Suprapubic skin (tissue), 4 donors: ENCODE measurements at regions not wholly inside any gene's neighbourhood (a gene's known extent, or its start where the extent isn't known, plus 50 kb on each side); places are given as distances from the start of the nearest gene placed in this dataset.

Experiments used
- DNase-seq, 2 donors: peaks; one replicate each; pipeline ENCODE4 v3.0.0-alpha.2; 2019; ENCODE audit warnings: low spot score in 2 of 2
- H3K27ac ChIP-seq: fragments of 200-600 bp; sonication (generic); one replicate; pipeline ENCODE4 v1.5.1; 2019
- H3K27me3 ChIP-seq: fragments of 200-600 bp; sonication (generic); one replicate; pipeline ENCODE4 v1.5.1; 2019
- H3K36me3 ChIP-seq: fragments of 200-600 bp; sonication (generic); one replicate; pipeline ENCODE4 v1.5.1; 2019
- H3K4me1 ChIP-seq: fragments of 200-600 bp; sonication (generic); one replicate; pipeline ENCODE4 v1.5.1; 2019
- H3K4me3 ChIP-seq: fragments of 200-600 bp; sonication (generic); one replicate; pipeline ENCODE4 v1.5.1; 2019; ENCODE audit warnings: mild to moderate bottlenecking
- H3K9me3 ChIP-seq: fragments of 200-600 bp; sonication (generic); one replicate; pipeline ENCODE4 v1.5.1; 2019
- EP300 ChIP-seq: sonication (generic); formaldehyde crosslinking; IDR thresholded peaks from one replicate; pipeline ENCODE4 v1.6.1; 2017; ENCODE audit warnings: antibody characterized with exemption
- POLR2A ChIP-seq, 2 donors: fragments of 450-650 bp; IDR thresholded peaks; one replicate each; pipeline ENCODE4 v1.6.1; 2017; ENCODE audit warnings: antibody characterized with exemption in 2 of 2, mild to moderate bottlenecking in 2 of 2, moderate library complexity in 2 of 2
- POLR2AphosphoS5 ChIP-seq, 3 donors: sonication (generic); formaldehyde crosslinking; IDR thresholded peaks; one replicate each; pipeline ENCODE4 v1.6.1; 2017; ENCODE audit warnings: antibody characterized with exemption in 3 of 3
- WGBS: methylation state at CpG from one replicate; pipeline ENCODE4 v1.1.5; 2018; 5-methylcytosine and 5-hydroxymethylcytosine counted together
- TF ChIP-seq, protein P1 (sequence below), 2 donors: fragments of 200-600 bp in 1 of 2; fragments of 450-650 bp in 1 of 2; sonication (generic) in 1 of 2; IDR thresholded peaks; one replicate each; pipeline ENCODE4 v1.5.1; 2016 to 2019; ENCODE audit warnings: antibody characterized with exemption in 2 of 2, mild to moderate bottlenecking in 1 of 2, moderate library complexity in 1 of 2

DNA sequence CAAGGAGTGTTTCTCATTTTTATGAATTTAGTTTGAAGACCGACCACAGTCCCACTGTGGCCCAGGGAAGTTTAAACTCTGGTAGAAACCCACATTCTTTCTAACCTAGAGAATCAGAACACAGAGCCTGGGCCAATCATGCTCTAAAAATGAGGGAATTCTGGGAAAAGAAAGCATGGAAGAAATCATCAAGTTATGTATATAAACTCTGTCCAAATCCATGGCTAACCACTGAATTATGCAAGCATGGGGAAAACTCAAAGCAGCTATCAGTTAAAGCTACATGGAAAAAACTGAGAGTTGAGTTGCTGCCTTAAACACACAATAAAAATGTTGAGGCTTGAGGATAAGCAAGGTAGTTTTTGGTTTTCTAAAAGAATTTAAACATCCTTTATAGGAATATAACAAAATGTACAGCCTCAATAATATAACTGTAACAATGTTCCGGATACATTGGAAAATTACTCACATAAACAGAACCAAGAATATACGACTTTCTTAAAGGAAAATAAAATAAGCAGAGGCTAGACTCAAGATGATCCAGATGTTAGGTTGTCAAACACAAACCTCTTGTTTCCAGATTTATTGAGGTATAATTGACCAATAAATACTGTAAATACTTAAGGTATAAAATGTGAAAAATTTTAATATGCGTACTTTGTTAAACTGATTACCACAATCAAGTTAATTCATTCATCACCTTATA, 311.2 kb upstream of the GNAI1 start:
- Histone ChIP-seq H3K27ac (no peak overlapping the region), H3K9me3 (no peaks in the 10 kb centered on the region)
- 73% methylated on average over 4 of the region's 4 CpGs for WGBS

DNA sequence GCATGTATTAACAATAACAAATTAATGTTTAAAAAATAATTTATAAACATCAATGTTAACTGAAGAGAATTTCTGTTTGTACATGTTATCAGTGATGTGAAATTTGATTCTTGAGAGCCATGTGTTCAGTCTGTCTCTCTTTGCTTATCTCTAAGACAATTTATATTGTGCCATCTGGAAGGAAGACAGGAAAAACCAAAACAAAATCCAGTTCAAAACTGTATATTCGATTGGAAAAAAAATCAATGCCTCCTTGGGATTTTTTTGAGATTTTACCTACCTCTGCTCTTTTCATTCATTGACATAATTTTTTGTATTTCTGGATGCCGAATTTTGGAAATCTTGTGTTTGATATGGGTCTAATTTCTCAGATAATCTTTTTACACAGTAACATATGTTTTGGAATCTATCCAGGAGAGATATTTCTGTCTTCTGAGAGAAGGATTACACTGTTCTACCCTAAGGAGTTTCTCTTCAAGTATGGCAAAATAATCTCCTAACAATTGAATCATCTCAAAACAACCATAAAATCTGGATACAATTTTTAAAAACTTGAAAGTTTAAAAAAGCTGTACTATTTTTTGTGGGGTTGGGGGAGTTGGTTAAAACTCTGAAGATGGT, 311.9 kb upstream of the GNAI1 start:
- 21% methylated on average over 2 of the region's 2 CpGs for WGBS
- Histone ChIP-seq H3K27ac (no peak overlapping the region), H3K4me3 (no peak overlapping the region), H3K36me3 (no peaks in the 10 kb centered on the region), H3K27me3 (no peaks in the 10 kb centered on the region), H3K9me3 (no peaks in the 10 kb centered on the region), H3K4me1 (no peaks in the 10 kb centered on the region)
- TF ChIP-seq POLR2A (IDR thresholded peaks at IDR 0.05) (no peak), POLR2AphosphoS5 (IDR thresholded peaks at IDR 0.05) (no peak), EP300 (no peak)
- TF ChIP-seq, protein P1, sequence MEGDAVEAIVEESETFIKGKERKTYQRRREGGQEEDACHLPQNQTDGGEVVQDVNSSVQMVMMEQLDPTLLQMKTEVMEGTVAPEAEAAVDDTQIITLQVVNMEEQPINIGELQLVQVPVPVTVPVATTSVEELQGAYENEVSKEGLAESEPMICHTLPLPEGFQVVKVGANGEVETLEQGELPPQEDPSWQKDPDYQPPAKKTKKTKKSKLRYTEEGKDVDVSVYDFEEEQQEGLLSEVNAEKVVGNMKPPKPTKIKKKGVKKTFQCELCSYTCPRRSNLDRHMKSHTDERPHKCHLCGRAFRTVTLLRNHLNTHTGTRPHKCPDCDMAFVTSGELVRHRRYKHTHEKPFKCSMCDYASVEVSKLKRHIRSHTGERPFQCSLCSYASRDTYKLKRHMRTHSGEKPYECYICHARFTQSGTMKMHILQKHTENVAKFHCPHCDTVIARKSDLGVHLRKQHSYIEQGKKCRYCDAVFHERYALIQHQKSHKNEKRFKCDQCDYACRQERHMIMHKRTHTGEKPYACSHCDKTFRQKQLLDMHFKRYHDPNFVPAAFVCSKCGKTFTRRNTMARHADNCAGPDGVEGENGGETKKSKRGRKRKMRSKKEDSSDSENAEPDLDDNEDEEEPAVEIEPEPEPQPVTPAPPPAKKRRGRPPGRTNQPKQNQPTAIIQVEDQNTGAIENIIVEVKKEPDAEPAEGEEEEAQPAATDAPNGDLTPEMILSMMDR (IDR thresholded peaks at IDR 0.05), result no peak
- DNase-seq, result no peak

More for the DNA sequence above, 311.2 kb upstream of the GNAI1 start:
- Histone ChIP-seq H3K4me1 (no peaks in the 10 kb centered on the region), H3K4me3 (no peak overlapping the region), H3K27me3 (no peaks in the 10 kb centered on the region), H3K36me3 (no peaks in the 10 kb centered on the region)
- no peak for TF ChIP-seq EP300
- TF ChIP-seq, protein P1 (IDR thresholded peaks at IDR 0.05), result no peak
- no peak for TF ChIP-seq POLR2AphosphoS5 (IDR thresholded peaks at IDR 0.05)
- TF ChIP-seq POLR2A (IDR thresholded peaks at IDR 0.05), result no peak
- DNase-seq, result no peak

DNA sequence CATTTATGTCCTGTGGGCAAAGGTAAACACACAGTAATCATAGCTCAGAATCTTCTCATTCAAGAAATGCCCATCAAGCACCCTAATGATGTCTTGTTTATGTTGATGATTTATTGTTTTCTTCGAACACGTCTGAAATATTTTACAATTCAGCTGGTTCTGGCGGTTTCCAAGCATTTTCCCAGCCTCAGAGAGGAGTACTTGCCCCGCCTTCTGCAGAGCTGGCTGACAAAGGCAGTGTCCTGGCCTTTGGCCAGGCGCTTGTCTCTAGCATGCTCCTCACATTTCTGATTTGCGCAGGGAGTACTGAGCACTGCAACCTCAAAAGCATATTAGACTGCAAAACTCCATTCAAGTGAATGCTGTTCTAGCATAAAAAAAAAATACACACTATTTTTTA, 314.2 kb upstream of the GNAI1 start:
- H3K4me3 ChIP-seq, result no peak overlapping the region

DNA sequence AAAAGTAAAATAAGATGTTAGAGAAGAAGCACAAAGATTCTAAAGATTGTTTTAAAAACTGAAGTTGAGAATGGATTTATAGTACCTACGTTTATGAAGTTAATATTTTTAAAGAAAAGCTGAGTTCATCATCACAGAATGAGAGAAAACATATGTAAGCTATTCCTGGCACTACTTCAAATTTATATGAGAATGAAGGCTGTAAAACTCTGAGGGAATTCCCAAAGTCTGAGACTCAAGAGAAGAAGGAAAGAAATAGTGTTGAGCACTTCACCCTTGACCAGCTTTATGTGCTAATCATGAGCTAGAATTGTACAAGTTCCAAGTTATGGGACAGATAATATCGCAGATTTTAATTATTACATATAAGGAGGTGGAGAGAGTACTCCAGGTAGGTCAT, 323.7 kb upstream of the GNAI1 start:
- no peak for DNase-seq
- Histone ChIP-seq H3K27me3 (no peaks in the 10 kb centered on the region), H3K4me3 (no peak overlapping the region), H3K9me3 (no peaks in the 10 kb centered on the region), H3K27ac (no peak overlapping the region), H3K4me1 (no peaks in the 10 kb centered on the region), H3K36me3 (no peaks in the 10 kb centered on the region)
- 41% methylated on average over 2 of the region's 2 CpGs for WGBS
- TF ChIP-seq, protein P1 (IDR thresholded peaks at IDR 0.05), result no peak
- no peak for TF ChIP-seq EP300
- no peak for TF ChIP-seq POLR2A (IDR thresholded peaks at IDR 0.05)
- TF ChIP-seq POLR2AphosphoS5 (IDR thresholded peaks at IDR 0.05), result no peak

More for the DNA sequence above, 314.2 kb upstream of the GNAI1 start:
- Histone ChIP-seq H3K36me3 (no peaks in the 10 kb centered on the region), H3K27me3 (no peaks in the 10 kb centered on the region), H3K4me1 (no peaks in the 10 kb centered on the region), H3K27ac (no peak overlapping the region), H3K9me3 (no peaks in the 10 kb centered on the region)
- DNase-seq, result no peak
- no peak for TF ChIP-seq POLR2A (IDR thresholded peaks at IDR 0.05)
- TF ChIP-seq, protein P1 (IDR thresholded peaks at IDR 0.05), result no peak
- TF ChIP-seq EP300, result no peak
- no peak for TF ChIP-seq POLR2AphosphoS5 (IDR thresholded peaks at IDR 0.05)
- WGBS, result 18% methylated on average over 6 of the region's 6 CpGs

DNA sequence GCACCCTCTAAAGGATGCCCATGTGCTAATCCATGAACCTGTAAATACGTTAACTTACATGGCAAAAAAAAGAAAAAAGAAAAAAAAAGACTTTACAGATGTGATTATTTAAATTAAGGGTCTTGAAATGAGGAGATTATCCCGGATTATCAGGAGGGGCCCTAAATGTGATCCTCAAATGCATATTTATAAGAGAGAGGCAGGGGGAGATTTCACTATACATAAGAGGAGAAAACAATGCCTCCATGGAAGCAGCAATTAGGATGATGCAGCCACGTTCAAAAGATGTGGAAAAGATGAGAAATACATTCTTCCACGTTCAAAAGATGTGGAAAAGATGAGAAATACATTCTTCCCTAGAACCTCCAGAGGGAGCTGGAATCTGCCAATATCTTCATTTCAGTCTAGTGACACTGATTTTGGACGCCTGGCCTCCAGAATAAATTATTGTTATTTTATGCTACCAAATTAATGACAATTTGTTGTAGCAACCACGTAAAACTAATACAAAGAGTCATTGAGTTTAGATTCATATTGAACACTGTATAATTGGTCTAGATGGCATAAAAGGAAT, 328.4 kb upstream of the GNAI1 start:
- Histone ChIP-seq H3K9me3 (no peaks in the 10 kb centered on the region), H3K27ac (no peak overlapping the region), H3K4me1 (no peaks in the 10 kb centered on the region), H3K27me3 (no peaks in the 10 kb centered on the region), H3K36me3 (no peaks in the 10 kb centered on the region), H3K4me3 (no peak overlapping the region)
- no peak for TF ChIP-seq POLR2AphosphoS5 (IDR thresholded peaks at IDR 0.05)
- TF ChIP-seq, protein P1 (IDR thresholded peaks at IDR 0.05), result no peak
- no peak for TF ChIP-seq POLR2A (IDR thresholded peaks at IDR 0.05)
- TF ChIP-seq EP300, result no peak
- no peak for DNase-seq
- 47% methylated on average over 6 of the region's 6 CpGs for WGBS
